ENCODE measurements at regions not wholly inside any gene's neighbourhood (a gene's known extent, or its start where the extent isn't known, plus 50 kb on each side); places are given as distances from the start of the nearest gene placed in this dataset.

DNA sequence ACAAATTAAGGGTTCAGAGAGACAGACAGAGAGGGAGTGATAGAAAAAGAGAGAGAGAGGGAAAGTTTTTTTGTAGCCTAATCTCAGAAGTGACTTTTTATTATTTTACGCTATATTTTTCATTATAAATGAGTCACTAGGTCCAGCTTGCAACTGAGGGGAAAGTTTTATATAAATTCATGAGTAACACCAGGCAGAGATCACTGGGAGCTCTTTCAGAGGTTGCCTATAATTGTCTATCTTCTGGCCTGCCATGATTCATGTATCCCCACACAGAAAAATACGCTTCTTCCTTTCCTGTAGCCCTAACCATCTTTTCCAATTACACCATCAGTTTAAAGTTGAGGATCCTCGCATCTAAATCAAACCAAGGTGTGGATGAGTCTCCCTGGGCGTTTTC is 467.9 kb downstream of the SLITRK1 start:
- H3K27ac ChIP-seq, result no peak overlapping the region
- H3K36me3 ChIP-seq, result no peaks in the 10 kb centered on the region
- H3K4me1 ChIP-seq (replicated peaks), result no peaks in the 10 kb centered on the region
- H3K4me3 ChIP-seq, result no peak overlapping the region
- no peak for TF ChIP-seq POLR2AphosphoS5 (IDR thresholded peaks at IDR 0.05)
- TF ChIP-seq POLR2A (IDR thresholded peaks at IDR 0.05), result no peak
- TF ChIP-seq, protein P1, sequence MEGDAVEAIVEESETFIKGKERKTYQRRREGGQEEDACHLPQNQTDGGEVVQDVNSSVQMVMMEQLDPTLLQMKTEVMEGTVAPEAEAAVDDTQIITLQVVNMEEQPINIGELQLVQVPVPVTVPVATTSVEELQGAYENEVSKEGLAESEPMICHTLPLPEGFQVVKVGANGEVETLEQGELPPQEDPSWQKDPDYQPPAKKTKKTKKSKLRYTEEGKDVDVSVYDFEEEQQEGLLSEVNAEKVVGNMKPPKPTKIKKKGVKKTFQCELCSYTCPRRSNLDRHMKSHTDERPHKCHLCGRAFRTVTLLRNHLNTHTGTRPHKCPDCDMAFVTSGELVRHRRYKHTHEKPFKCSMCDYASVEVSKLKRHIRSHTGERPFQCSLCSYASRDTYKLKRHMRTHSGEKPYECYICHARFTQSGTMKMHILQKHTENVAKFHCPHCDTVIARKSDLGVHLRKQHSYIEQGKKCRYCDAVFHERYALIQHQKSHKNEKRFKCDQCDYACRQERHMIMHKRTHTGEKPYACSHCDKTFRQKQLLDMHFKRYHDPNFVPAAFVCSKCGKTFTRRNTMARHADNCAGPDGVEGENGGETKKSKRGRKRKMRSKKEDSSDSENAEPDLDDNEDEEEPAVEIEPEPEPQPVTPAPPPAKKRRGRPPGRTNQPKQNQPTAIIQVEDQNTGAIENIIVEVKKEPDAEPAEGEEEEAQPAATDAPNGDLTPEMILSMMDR (IDR thresholded peaks at IDR 0.05), result no peak
- H3K27me3 ChIP-seq (replicated peaks; ENCODE audit: insufficient read depth), result no peaks in the 10 kb centered on the region
- intact Hi-C loops (cut with DNase I), result no loop called here
- DNase-seq (ENCODE audit: low spot score), result no peak
- no peaks in the 10 kb centered on the region for H3K9me3 ChIP-seq
- 77% methylated on average over 4 of the region's 4 CpGs for WGBS

DNA sequence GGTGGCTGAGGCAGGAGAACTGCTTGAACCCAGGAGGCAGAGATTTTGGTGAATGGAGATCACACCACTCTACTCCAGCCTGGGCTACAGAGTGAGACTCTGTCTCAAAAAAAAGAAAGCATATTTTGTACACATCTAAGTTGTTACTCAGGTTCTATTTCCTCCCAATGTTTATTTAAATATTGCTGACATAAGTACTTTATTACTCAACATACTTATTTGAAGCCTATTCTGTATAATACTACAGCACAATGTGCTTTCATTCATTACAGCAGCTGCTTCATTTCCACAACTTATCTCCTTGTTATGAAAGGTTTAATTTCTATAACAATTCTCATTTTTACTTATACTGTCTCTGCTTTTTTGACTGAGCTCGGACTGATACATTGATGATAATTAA is 495.7 kb downstream of the SLITRK1 start:
- no peak overlapping the region for H3K27ac ChIP-seq
- H3K4me1 ChIP-seq (replicated peaks), result no peaks in the 10 kb centered on the region
- TF ChIP-seq POLR2AphosphoS5 (IDR thresholded peaks at IDR 0.05) (no peak), POLR2A (IDR thresholded peaks at IDR 0.05) (no peak)
- TF ChIP-seq, protein P1 (IDR thresholded peaks at IDR 0.05), result no peak

DNA sequence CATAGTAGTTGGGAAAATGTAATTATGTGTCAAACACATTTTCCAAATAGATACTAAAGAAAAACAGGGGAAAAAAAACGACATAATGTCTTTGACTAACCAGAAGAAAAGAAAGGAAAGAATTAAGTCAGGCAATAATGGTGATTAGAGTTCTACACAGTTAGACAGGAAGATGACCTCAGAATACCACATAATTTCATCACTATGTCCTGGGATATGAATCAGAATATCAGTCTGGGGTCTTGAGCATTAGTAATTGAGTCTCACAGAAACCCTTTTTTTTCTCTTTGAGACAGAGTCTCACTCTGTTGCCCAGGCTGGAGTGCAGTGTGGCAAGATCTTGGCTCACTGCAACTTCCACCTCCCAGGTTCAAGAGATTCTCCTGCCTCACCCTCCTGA is 503.4 kb downstream of the SLITRK1 start:
- no peak overlapping the region for H3K27ac ChIP-seq
- H3K36me3 ChIP-seq, result no peaks in the 10 kb centered on the region
- DNase-seq (ENCODE audit: low spot score), result no peak
- 47% methylated on average over 1 of the region's 1 CpG for WGBS
- H3K27me3 ChIP-seq (replicated peaks; ENCODE audit: insufficient read depth), result no peaks in the 10 kb centered on the region
- H3K9me3 ChIP-seq, result no peaks in the 10 kb centered on the region
- H3K4me3 ChIP-seq, result no peak overlapping the region
- TF ChIP-seq, protein P1 (IDR thresholded peaks at IDR 0.05), result no peak
- TF ChIP-seq POLR2AphosphoS5 (IDR thresholded peaks at IDR 0.05), result no peak
- no peaks in the 10 kb centered on the region for H3K4me1 ChIP-seq (replicated peaks)
- intact Hi-C loops (cut with DNase I), result no loop called here

More for the DNA sequence above, 495.7 kb downstream of the SLITRK1 start:
- Histone ChIP-seq H3K27me3 (replicated peaks; ENCODE audit: insufficient read depth) (no peaks in the 10 kb centered on the region), H3K36me3 (no peaks in the 10 kb centered on the region), H3K9me3 (no peaks in the 10 kb centered on the region), H3K4me3 (no peak overlapping the region)
- DNase-seq (ENCODE audit: low spot score), result no peak
- intact Hi-C loops (cut with DNase I), result no loop called here
- 76% methylated on average over 1 of the region's 1 CpG for WGBS

DNA sequence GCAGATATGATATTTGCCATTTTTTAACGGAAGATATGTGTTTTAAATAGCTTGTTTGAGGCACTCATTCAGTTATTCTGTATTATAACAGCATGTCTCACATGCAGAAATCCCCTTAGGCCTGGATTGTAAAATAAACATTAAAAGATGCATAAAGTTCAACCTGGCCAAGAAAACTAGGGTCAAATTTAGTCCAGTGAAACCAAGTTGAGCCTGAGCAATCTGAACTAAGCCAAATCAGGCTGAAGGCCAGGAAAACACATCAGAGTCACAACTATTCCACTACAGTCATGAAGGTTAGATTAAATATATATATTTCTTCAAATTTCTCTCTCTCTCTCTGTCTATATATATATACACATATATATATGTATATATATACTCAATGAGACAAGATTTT is 504.8 kb downstream of the SLITRK1 start:
- H3K9me3 ChIP-seq, result no peaks in the 10 kb centered on the region
- H3K4me3 ChIP-seq, result no peak overlapping the region
- no peaks in the 10 kb centered on the region for H3K27me3 ChIP-seq (replicated peaks; ENCODE audit: insufficient read depth)
- H3K27ac ChIP-seq, result no peak overlapping the region
- intact Hi-C loops (cut with DNase I), result no loop called here
- no peak for DNase-seq (ENCODE audit: low spot score)
- TF ChIP-seq, protein P1 (IDR thresholded peaks at IDR 0.05), result no peak
- no peak for TF ChIP-seq POLR2AphosphoS5 (IDR thresholded peaks at IDR 0.05)
- no peak for TF ChIP-seq POLR2A (IDR thresholded peaks at IDR 0.05)
- no peaks in the 10 kb centered on the region for H3K36me3 ChIP-seq
- 65% methylated on average over 1 of the region's 1 CpG for WGBS
- no peaks in the 10 kb centered on the region for H3K4me1 ChIP-seq (replicated peaks)

DNA sequence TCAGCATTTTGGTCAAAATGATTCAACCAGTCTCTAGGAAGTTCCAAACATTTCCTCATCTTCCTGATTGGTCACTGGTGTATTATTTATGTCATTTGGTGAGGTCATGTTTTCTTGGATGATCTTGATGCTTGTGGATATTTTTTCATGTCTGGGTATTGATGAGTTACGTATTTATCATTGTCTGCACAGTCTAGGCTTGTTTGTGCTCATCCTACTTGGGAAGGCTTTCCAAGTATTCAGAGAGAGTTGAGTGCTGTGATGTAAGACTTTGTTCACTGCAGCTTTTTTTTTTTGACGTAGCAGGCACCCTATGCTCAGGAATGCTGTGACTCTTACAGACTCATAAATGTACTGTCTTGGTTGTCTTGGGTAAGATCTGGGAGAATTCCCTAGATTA is 509.5 kb downstream of the SLITRK1 start:
- TF ChIP-seq, protein P1 (IDR thresholded peaks at IDR 0.05), result no peak
- TF ChIP-seq POLR2A (IDR thresholded peaks at IDR 0.05) (no peak), POLR2AphosphoS5 (IDR thresholded peaks at IDR 0.05) (no peak)
- Histone ChIP-seq H3K4me3 (no peak overlapping the region), H3K4me1 (replicated peaks) (no peaks in the 10 kb centered on the region), H3K27ac (no peak overlapping the region), H3K9me3 (no peaks in the 10 kb centered on the region), H3K36me3 (no peaks in the 10 kb centered on the region), H3K27me3 (replicated peaks; ENCODE audit: insufficient read depth) (no peaks in the 10 kb centered on the region)
- WGBS, result 35% methylated on average over 2 of the region's 2 CpGs
- intact Hi-C loops (cut with DNase I), result no loop called here
- no peak for DNase-seq (ENCODE audit: low spot score)
